HepG2 (cell line): ENCODE measurements at regions not wholly inside any gene's neighbourhood (a gene's known extent, or its start where the extent isn't known, plus 50 kb on each side); places are given as distances from the start of the nearest gene placed in this dataset.

Experiments used
- ATF5 ChIP-seq: sonication (generic); formaldehyde crosslinking; IDR thresholded peaks from 2 replicates; pipeline ENCODE4 v1.4.0; 2020; ENCODE audit warnings: mild to moderate bottlenecking, low read depth, missing genetic modification reagents
- CTCF ChIP-seq: sonication (generic); formaldehyde crosslinking; IDR thresholded peaks from 2 replicates; pipeline ENCODE4 v1.5.0; 2020; ENCODE audit warnings: mild to moderate bottlenecking, missing genetic modification reagents, moderate library complexity
- EZH2 ChIP-seq: conservative IDR thresholded peaks from 2 replicates; pipeline ENCODE4 v1.6.1; 2012; ENCODE audit warnings: mild to moderate bottlenecking, low read depth, low read length, moderate library complexity
- GLI4 ChIP-seq: sonication (generic); formaldehyde crosslinking; IDR thresholded peaks from 2 replicates; pipeline ENCODE4 v1.5.1; 2020; ENCODE audit warnings: missing genetic modification reagents, mild to moderate bottlenecking, moderate library complexity, borderline replicate concordance
- JUN ChIP-seq: sonication (generic); formaldehyde crosslinking; IDR thresholded peaks from 2 replicates; pipeline ENCODE4 v1.4.0; 2020; ENCODE audit warnings: mild to moderate bottlenecking, missing genetic modification reagents
- NPAS2 ChIP-seq: sonication (generic); formaldehyde crosslinking; IDR thresholded peaks from 2 replicates; pipeline ENCODE4 v1.8.0; 2022; ENCODE audit warnings: mild to moderate bottlenecking, missing genetic modification reagents, borderline replicate concordance
- RAD21 ChIP-seq: fragments of 450-650 bp; formaldehyde crosslinking; IDR thresholded peaks from 2 replicates; pipeline ENCODE4 v1.5.0; 2020; ENCODE audit warnings: mild to moderate bottlenecking
- REXO4 ChIP-seq: sonication (generic); formaldehyde crosslinking; IDR thresholded peaks from 2 replicates; pipeline ENCODE4 v1.8.0; 2022; ENCODE audit warnings: missing genetic modification reagents, mild to moderate bottlenecking, borderline replicate concordance
- TBL1XR1 ChIP-seq: fragments of 150-350 bp; IDR thresholded peaks from 2 replicates; pipeline ENCODE4 v1.6.1; 2014; ENCODE audit warnings: borderline replicate concordance, low read length; ENCODE audit not compliant: partially characterized antibody
- ZC3H13 ChIP-seq: sonication (generic); formaldehyde crosslinking; IDR thresholded peaks from 2 replicates; pipeline ENCODE4 v1.8.1; 2023; ENCODE audit warnings: mild to moderate bottlenecking, missing genetic modification reagents, moderate library complexity
- ZNF703 ChIP-seq: sonication (generic); formaldehyde crosslinking; IDR thresholded peaks from 2 replicates; pipeline ENCODE4 v1.5.1; 2020; ENCODE audit warnings: missing genetic modification reagents, mild to moderate bottlenecking, moderate library complexity, borderline replicate concordance
- TF ChIP-seq, protein P1 (sequence below): sonication (generic); formaldehyde crosslinking; conservative IDR thresholded peaks from 2 replicates; pipeline ENCODE4 v1.4.0; 2020; ENCODE audit warnings: missing genetic modification reagents

- TF ChIP-seq GLI4 (CRISPR knock-in tag) (no peak), CTCF (no peak), ZC3H13 (no peak), EZH2 (no peak), REXO4 (CRISPR knock-in tag) (no peak), TBL1XR1 (no peak), ZNF703 (CRISPR knock-in tag) (no peak), RAD21 (CRISPR knock-in tag) (no peak), NPAS2 (CRISPR knock-in tag) (no peak), JUN (CRISPR knock-in tag) (no peak), ATF5 (CRISPR knock-in tag) (no peak)
- TF ChIP-seq, protein P1, sequence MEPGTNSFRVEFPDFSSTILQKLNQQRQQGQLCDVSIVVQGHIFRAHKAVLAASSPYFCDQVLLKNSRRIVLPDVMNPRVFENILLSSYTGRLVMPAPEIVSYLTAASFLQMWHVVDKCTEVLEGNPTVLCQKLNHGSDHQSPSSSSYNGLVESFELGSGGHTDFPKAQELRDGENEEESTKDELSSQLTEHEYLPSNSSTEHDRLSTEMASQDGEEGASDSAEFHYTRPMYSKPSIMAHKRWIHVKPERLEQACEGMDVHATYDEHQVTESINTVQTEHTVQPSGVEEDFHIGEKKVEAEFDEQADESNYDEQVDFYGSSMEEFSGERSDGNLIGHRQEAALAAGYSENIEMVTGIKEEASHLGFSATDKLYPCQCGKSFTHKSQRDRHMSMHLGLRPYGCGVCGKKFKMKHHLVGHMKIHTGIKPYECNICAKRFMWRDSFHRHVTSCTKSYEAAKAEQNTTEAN (CRISPR knock-in tag): no peak
Measured at GRCh38 chr5:42974536-42974935, 65.6 kb downstream of the ANXA2R start.
